Psoas muscle (tissue), 7 donors: ENCODE measurements at regions not wholly inside any gene's neighbourhood (a gene's known extent, or its start where the extent isn't known, plus 50 kb on each side); places are given as distances from the start of the nearest gene placed in this dataset.

ENCODE experiments used
- ATAC-seq, 4 donors: fragments of 200-7000 bp; cut with Tn5 transposase; one replicate each; pipeline ENCODE4 v1.9.1; 2020; ENCODE audit warnings: moderate library complexity in 3 of 4, mild to moderate bottlenecking in 2 of 4
- DNase-seq, 2 donors: peaks; one replicate each; pipeline ENCODE4 v3.0.0-alpha.2; 2020
- H3K27ac ChIP-seq: fragments of 200-600 bp; one replicate; pipeline ENCODE4 v1.8.0; 2022
- H3K27me3 ChIP-seq, 3 donors: fragments of 200-600 bp in 1 of 3; one replicate each; pipeline versions ENCODE4 v1.6.1 to v1.8.0; 2013 to 2022; ENCODE audit warnings: low read length in 2 of 3, mild to moderate bottlenecking in 2 of 3, moderate library complexity in 1 of 3; ENCODE audit not compliant: insufficient read depth in 3 of 3
- H3K36me3 ChIP-seq, 2 donors: fragments of 200-600 bp in 1 of 2; one replicate each; pipeline versions ENCODE4 v1.6.1 to v1.8.0; 2013 to 2022; ENCODE audit warnings: low read depth in 1 of 2, mild to moderate bottlenecking in 1 of 2, moderate library complexity in 1 of 2; ENCODE audit not compliant: insufficient read depth in 1 of 2
- H3K4me1 ChIP-seq: fragments of 200-600 bp; one replicate; pipeline ENCODE4 v1.8.0; 2022
- H3K4me3 ChIP-seq: fragments of 200-600 bp; one replicate; pipeline ENCODE4 v1.8.0; 2022; ENCODE audit warnings: mild to moderate bottlenecking
- H3K9me3 ChIP-seq: fragments of 200-600 bp; one replicate; pipeline ENCODE4 v1.8.0; 2022
- CTCF ChIP-seq: fragments of 200-600 bp; IDR thresholded peaks from one replicate; pipeline ENCODE4 v1.8.0; 2022; ENCODE audit warnings: antibody characterized with exemption
- WGBS, 3 donors: extraction: QIAGEN DNeasy Blood & Tissue Kit; methylation state at CpG; one replicate each; pipeline versions ENCODE4 v1.1.6 to v1.1.7; 2013; 5-methylcytosine and 5-hydroxymethylcytosine counted together
- intact Hi-C, 2 donors: fragments of 100-400 bp; cut with DNase I; formaldehyde crosslinking; loops; one replicate each; pipeline versions ENCODE4 v1.11.0 to v1.14.2; 2022
- donor health status: healthy with polysubstance abuse.
- donor health status: DM: no; HTN: no; CAD: no; lungs with moderate emphysema.
- donor health status: Bipolar disorder and iron deficiency.
- donor health status: healthy.
- donor health status: DM: yes; HTN: yes; CAD: no.
- donor health status: DM: no; HTN: no; CAD: no.
- donor health status: DM: yes; HTN: yes; CAD: no.

- no peak for DNase-seq
- H3K9me3 ChIP-seq = no peaks in the 10 kb centered on the region
- H3K27me3 ChIP-seq = no peaks in the 10 kb centered on the region
- no peak overlapping the region for H3K27ac ChIP-seq
- no peak for ATAC-seq
- intact Hi-C loops = no loop called here
- no peak for TF ChIP-seq CTCF
- no peaks in the 10 kb centered on the region for H3K36me3 ChIP-seq
- no peaks in the 10 kb centered on the region for H3K4me1 ChIP-seq
- no peak overlapping the region for H3K4me3 ChIP-seq
Observed at GRCh38 chr12:33551006-33551405, 111.4 kb upstream of the SYT10 start.

GRCh38 chr12:33555128-33555527 is 115.5 kb upstream of the SYT10 start:
- Histone ChIP-seq H3K4me3 (no peak overlapping the region), H3K4me1 (no peaks in the 10 kb centered on the region), H3K27ac (no peak overlapping the region), H3K27me3 (no peaks in the 10 kb centered on the region), H3K36me3 (no peaks in the 10 kb centered on the region), H3K9me3 (no peaks in the 10 kb centered on the region)
- TF ChIP-seq CTCF = no peak
- intact Hi-C loops = no loop called here
- DNase-seq (no peak), ATAC-seq (no peak)

- Histone ChIP-seq H3K36me3 (no peaks in the 10 kb centered on the region), H3K4me3 (no peak overlapping the region), H3K27me3 (no peaks in the 10 kb centered on the region), H3K4me1 (no peaks in the 10 kb centered on the region), H3K9me3 (peaks cover 4% of the 10 kb centered on the region), H3K27ac (no peak overlapping the region)
- no peak for ATAC-seq
- no peak for TF ChIP-seq CTCF
- intact Hi-C loops = no loop called here
- no peak for DNase-seq
- whole genome bisulfite sequencing, 3 donors = 79 to 88% (median 86%) methylated on average over 4 of the region's 4 CpGs
Observed at GRCh38 chr12:33560653-33561208, 121.1 kb upstream of the SYT10 start.

GRCh38 chr12:33562401-33562800 is 122.8 kb upstream of the SYT10 start:
- Histone ChIP-seq H3K4me3 (no peak overlapping the region), H3K4me1 (no peaks in the 10 kb centered on the region), H3K9me3 (peaks cover 4% of the 10 kb centered on the region), H3K27me3 (no peaks in the 10 kb centered on the region), H3K27ac (no peak overlapping the region), H3K36me3 (no peaks in the 10 kb centered on the region)
- no peak for ATAC-seq
- no peak for DNase-seq
- WGBS, 3 donors = 66 to 76% (median 70%) methylated on average over 2 of the region's 2 CpGs
- no peak for TF ChIP-seq CTCF
- intact Hi-C loops = no loop called here

- Histone ChIP-seq H3K27ac (no peak overlapping the region), H3K27me3 (no peaks in the 10 kb centered on the region), H3K9me3 (peaks cover 9% of the 10 kb centered on the region), H3K4me3 (no peak overlapping the region), H3K36me3 (no peaks in the 10 kb centered on the region), H3K4me1 (no peaks in the 10 kb centered on the region)
- WGBS, 3 donors = 62 to 73% (median 64%) methylated on average over 3 of the region's 3 CpGs
- DNase-seq = no peak
- ATAC-seq = no peak
- no peak for TF ChIP-seq CTCF
- intact Hi-C loops = no loop called here
Observed at GRCh38 chr12:33566403-33566802, 126.8 kb upstream of the SYT10 start.
